Spinal cord (tissue), 9 donors: ENCODE measurements at regions not wholly inside any gene's neighbourhood (a gene's known extent, or its start where the extent isn't known, plus 50 kb on each side); places are given as distances from the start of the nearest gene placed in this dataset.
A peak's percentile ranks its signal among the peaks of the same experiment; 100 is the strongest.

Source experiments
- DNase-seq, 6 donors: peaks; one replicate each; pipeline versions ENCODE4 v3.0.0 to v3.0.0-alpha.2; 2013 to 2015; ENCODE audit warnings: low spot score in 6 of 6, low read depth in 4 of 6
- H3K27ac ChIP-seq: one replicate; pipeline ENCODE4 v1.5.1; 2013; ENCODE audit warnings: low read depth, low read length, control low read depth
- H3K27me3 ChIP-seq: one replicate; pipeline ENCODE4 v1.6.1; 2013; ENCODE audit warnings: low read length; ENCODE audit not compliant: control insufficient read depth, insufficient read depth
- H3K36me3 ChIP-seq: one replicate; pipeline ENCODE4 v1.6.1; 2013; ENCODE audit warnings: low read length; ENCODE audit not compliant: control insufficient read depth, insufficient read depth
- H3K4me1 ChIP-seq: one replicate; pipeline ENCODE4 v1.6.1; 2013; ENCODE audit warnings: low read length; ENCODE audit not compliant: control insufficient read depth, insufficient read depth
- H3K4me3 ChIP-seq: one replicate; pipeline ENCODE4 v1.5.1; 2013; ENCODE audit warnings: low read depth, low read length, control low read depth
- H3K9me3 ChIP-seq: one replicate; pipeline ENCODE4 v1.6.1; 2013; ENCODE audit warnings: low read length; ENCODE audit not compliant: control insufficient read depth, insufficient read depth
- WGBS: methylation state at CpG from one replicate; pipeline ENCODE4 v1.1.5; 2013; ENCODE audit warnings: missing lambda C conversion rate; ENCODE audit not compliant: insufficient coverage; 5-methylcytosine and 5-hydroxymethylcytosine counted together
- donor health status: healthy.

DNA sequence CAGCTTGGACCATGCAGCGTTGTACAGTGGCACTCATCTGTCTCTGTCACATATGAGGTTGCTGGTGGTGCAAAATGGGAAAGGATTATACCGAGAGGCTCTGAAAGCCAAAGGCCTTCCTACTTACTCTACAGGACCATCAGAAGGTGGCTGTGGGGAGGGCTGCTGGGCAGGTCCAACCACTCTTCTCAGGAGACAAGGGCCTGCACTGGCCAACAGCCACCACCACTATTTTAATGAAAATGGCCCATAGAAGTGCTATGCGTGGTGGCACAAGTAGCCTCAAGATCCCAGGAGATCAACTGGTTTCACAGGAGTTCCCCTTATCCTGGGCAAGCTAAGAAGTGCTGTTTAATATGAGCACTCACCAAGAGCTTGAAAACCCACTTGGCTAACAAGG is 52.3 kb downstream of the MRPL57 start:
- Histone ChIP-seq H3K27me3 (no peaks in the 10 kb centered on the region), H3K9me3 (no peaks in the 10 kb centered on the region), H3K36me3 (no peaks in the 10 kb centered on the region), H3K27ac (no peak overlapping the region), H3K4me1 (no peaks in the 10 kb centered on the region), H3K4me3 (no peak overlapping the region)
- no peak for DNase-seq
- WGBS: no CpG with 5 or more reads among the region's 3 CpGs

GRCh38 chr13:21229241-21230024 is 53.0 kb downstream of the MRPL57 start:
- H3K27ac ChIP-seq: no peak overlapping the region
- H3K27me3 ChIP-seq: no peaks in the 10 kb centered on the region
- no peaks in the 10 kb centered on the region for H3K36me3 ChIP-seq
- WGBS: 87% methylated on average over 7 of the region's 7 CpGs
- DNase-seq: no peak
- H3K4me1 ChIP-seq: peaks cover under 1% of the 10 kb centered on the region
- H3K4me3 ChIP-seq: no peak overlapping the region
- no peaks in the 10 kb centered on the region for H3K9me3 ChIP-seq

DNA sequence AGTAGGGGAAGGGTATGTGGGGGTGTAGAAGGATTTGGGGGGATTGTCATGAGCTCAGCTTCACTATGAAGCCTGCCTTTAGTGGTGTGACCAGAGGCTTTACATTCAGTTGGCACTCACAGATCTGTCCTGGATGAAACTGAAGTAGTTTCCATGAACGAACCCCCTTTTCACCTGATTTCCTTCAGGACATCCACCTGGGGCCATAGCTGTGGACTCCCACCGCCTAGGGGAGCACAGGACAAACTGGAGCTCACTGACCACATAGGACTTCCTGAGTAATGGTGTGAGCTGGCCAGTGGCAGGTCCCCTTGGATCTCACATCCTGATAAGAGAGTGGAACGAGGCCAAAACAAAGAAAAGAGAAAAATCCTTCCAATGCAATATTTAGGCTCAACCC is 54.1 kb downstream of the MRPL57 start:
- no peak for DNase-seq
- WGBS: 100% methylated on average over 1 of the region's 3 CpGs

DNA sequence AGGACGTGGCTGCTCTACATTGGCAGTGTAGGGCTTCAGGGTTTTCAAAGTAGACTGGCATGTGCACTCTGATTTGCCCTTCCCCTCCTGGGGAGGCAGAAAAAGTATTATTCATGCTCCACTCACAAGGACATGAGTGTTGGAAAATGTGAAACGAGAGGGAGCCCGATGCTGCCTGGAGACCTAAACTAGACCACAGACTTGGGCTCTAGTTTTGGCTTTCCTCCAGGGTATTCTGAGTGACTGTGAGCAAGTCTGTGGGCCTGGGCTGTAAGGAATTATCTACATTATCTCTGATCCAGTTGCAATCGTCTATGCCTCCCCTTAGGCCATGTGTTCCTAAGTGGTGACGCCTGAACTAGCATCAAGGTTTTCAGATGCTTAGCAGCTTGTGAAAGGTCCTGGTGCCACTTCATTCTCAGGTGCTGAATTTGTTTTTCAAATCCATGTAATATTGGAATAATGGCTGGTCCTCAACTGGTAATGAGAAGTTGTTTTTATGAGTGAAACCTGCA is 55.0 kb downstream of the MRPL57 start:
- H3K27ac ChIP-seq: no peak overlapping the region
- WGBS: 79% methylated on average over 4 of the region's 5 CpGs
- no peak for DNase-seq
- no peaks in the 10 kb centered on the region for H3K27me3 ChIP-seq
- no peak overlapping the region for H3K4me3 ChIP-seq
- no peaks in the 10 kb centered on the region for H3K9me3 ChIP-seq
- H3K36me3 ChIP-seq: no peaks in the 10 kb centered on the region
- peaks cover 5% of the 10 kb centered on the region for H3K4me1 ChIP-seq

More for the DNA sequence above, 54.1 kb downstream of the MRPL57 start:
- H3K27ac ChIP-seq: no peak overlapping the region
- H3K36me3 ChIP-seq: no peaks in the 10 kb centered on the region
- no peaks in the 10 kb centered on the region for H3K9me3 ChIP-seq
- H3K4me3 ChIP-seq: no peak overlapping the region
- no peaks in the 10 kb centered on the region for H3K27me3 ChIP-seq
- H3K4me1 ChIP-seq: peaks cover 5% of the 10 kb centered on the region

DNA sequence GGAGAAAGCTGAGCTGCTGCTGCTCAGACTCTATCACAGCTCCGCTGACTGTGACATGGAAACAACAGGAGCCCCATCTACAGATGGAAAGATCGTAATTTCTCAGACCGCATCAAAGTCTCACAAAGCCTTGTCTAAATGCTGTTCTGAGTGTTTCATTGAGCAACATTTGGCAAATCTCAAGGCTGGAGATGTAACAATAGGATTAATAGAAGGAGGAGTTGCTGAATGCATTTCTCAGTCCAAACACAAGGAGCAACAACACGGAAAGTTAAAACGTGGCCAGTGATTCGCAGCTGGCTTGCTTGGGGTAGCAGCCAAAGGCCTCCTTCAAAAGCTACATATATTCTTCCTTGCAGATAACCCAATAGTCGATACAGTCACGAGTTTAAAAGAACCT is 55.7 kb downstream of the MRPL57 start:
- no peak overlapping the region for H3K27ac ChIP-seq
- H3K4me3 ChIP-seq: no peak overlapping the region
- peaks cover 5% of the 10 kb centered on the region for H3K4me1 ChIP-seq
- 73% methylated on average over 8 of the region's 8 CpGs for WGBS
- H3K36me3 ChIP-seq: no peaks in the 10 kb centered on the region
- H3K9me3 ChIP-seq: no peaks in the 10 kb centered on the region
- DNase-seq: no peak
- H3K27me3 ChIP-seq: no peaks in the 10 kb centered on the region

DNA sequence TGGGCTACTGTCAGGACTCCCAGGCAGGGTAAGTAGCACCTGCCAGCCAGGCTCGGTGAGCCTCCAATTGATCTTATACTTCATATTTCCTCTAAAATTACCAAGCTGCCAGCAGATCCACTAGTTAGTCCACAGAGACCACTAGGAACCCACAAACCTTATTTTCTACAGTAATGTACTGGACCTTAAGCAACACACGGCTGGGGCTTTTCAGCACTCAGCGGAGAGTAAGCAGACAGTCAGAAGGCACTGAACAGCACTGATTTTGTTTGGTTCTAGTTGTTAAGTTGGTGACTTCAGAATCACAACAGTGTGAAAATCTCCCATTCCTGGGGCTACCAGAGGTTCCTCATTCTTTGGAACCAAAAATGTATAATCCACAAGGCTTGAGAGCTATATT is 56.1 kb downstream of the MRPL57 start:
- Histone ChIP-seq H3K4me3 (no peak overlapping the region), H3K9me3 (no peaks in the 10 kb centered on the region), H3K27ac (no peak overlapping the region), H3K27me3 (no peaks in the 10 kb centered on the region), H3K4me1 (peaks cover 5% of the 10 kb centered on the region), H3K36me3 (no peaks in the 10 kb centered on the region)
- DNase-seq: no peak
- 100% methylated on average over 1 of the region's 3 CpGs for WGBS

- H3K4me1 ChIP-seq: peaks cover 5% of the 10 kb centered on the region
- H3K36me3 ChIP-seq: no peaks in the 10 kb centered on the region
- WGBS: 100% methylated on average over 2 of the region's 3 CpGs
- no peaks in the 10 kb centered on the region for H3K9me3 ChIP-seq
- no peak overlapping the region for H3K4me3 ChIP-seq
- no peak for DNase-seq
- no peak overlapping the region for H3K27ac ChIP-seq
- H3K27me3 ChIP-seq: no peaks in the 10 kb centered on the region
Measured at GRCh38 chr13:21233086-21233485, 56.6 kb downstream of the MRPL57 start.

GRCh38 chr13:21234526-21234925 is 58.1 kb downstream of the MRPL57 start:
- Histone ChIP-seq H3K4me1 (peaks cover 5% of the 10 kb centered on the region), H3K27me3 (no peaks in the 10 kb centered on the region), H3K9me3 (no peaks in the 10 kb centered on the region), H3K27ac (no peak overlapping the region), H3K4me3 (no peak overlapping the region), H3K36me3 (no peaks in the 10 kb centered on the region)
- peak in 1 of 6 donors; percentile 59 for DNase-seq
- WGBS: 14% methylated on average over 7 of the region's 8 CpGs

DNA sequence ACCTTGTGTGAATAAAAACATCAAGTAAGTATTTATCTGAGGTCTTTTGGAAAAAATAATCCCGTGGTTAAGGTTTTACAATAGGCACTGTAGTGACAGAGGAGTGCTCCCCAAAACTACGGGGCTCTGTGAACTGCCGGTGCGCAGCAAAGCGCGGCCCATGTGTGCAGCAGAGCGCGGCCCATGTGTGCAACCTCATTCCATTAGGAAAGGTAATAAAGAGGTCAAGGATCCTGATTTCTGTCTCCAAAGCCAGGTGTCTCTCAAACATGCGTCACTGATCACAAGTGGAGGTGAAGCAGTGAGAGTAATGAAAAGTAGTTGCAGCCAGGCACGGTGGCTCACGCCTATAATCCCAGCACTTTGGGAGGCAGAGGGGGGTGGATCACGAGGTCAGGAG is 58.7 kb downstream of the MRPL57 start:
- Histone ChIP-seq H3K9me3 (no peaks in the 10 kb centered on the region), H3K27ac (no peak overlapping the region), H3K36me3 (no peaks in the 10 kb centered on the region), H3K4me1 (peaks cover 5% of the 10 kb centered on the region), H3K4me3 (no peak overlapping the region), H3K27me3 (no peaks in the 10 kb centered on the region)
- WGBS: 92% methylated on average over 11 of the region's 12 CpGs
- no peak for DNase-seq

- DNase-seq: no peak
- 72% methylated on average over 6 of the region's 9 CpGs for WGBS
- Histone ChIP-seq H3K4me1 (peaks cover 5% of the 10 kb centered on the region), H3K27ac (no peak overlapping the region), H3K27me3 (no peaks in the 10 kb centered on the region), H3K9me3 (no peaks in the 10 kb centered on the region), H3K4me3 (no peak overlapping the region), H3K36me3 (no peaks in the 10 kb centered on the region)
Measured at GRCh38 chr13:21237081-21237480, 60.6 kb downstream of the MRPL57 start.
